ENCODE measurements at regions not wholly inside any gene's neighbourhood (a gene's known extent, or its start where the extent isn't known, plus 50 kb on each side); places are given as distances from the start of the nearest gene placed in this dataset.

GRCh38 chr10:78312197-78313047 is 278.8 kb downstream of the RPS24 start:
- no peaks in the 10 kb centered on the region for H3K4me1 Mint-ChIP-seq (ENCODE audit: low read depth, unreplicated experiment)
- no peaks in the 10 kb centered on the region for H3K9me3 Mint-ChIP-seq (ENCODE audit: low read depth, unreplicated experiment)
- intact Hi-C loops (cut with micrococcal nuclease; ENCODE audit: unreplicated experiment): no loop called here
- no peak overlapping the region for H3K4me3 Mint-ChIP-seq (ENCODE audit: low read depth, unreplicated experiment)
- no peaks in the 10 kb centered on the region for H3K36me3 Mint-ChIP-seq (ENCODE audit: insufficient read depth, unreplicated experiment)
- DNase-seq: no peak
- TF ChIP-seq CTCF (IDR thresholded peaks at IDR 0.05; ENCODE audit: unreplicated experiment): no peak
- BruUV-seq (replicated peaks): no TSS peak
- no peak overlapping the region for H3K27ac Mint-ChIP-seq (ENCODE audit: unreplicated experiment)
- H3K27me3 Mint-ChIP-seq (ENCODE audit: unreplicated experiment): peaks cover 88% of the 10 kb centered on the region
- CTCF ChIA-PET: interaction anchor here (1.6 kb wide), 1 partner anchor 23 kb away, joined by 3 read pairs; no protein-coding TSS in a partner anchor

- intact Hi-C loops (cut with micrococcal nuclease; ENCODE audit: unreplicated experiment): no loop called here
- peaks cover 92% of the 10 kb centered on the region for H3K27me3 Mint-ChIP-seq (ENCODE audit: unreplicated experiment)
- no peaks in the 10 kb centered on the region for H3K4me1 Mint-ChIP-seq (ENCODE audit: low read depth, unreplicated experiment)
- no peak overlapping the region for H3K27ac Mint-ChIP-seq (ENCODE audit: unreplicated experiment)
- H3K4me3 Mint-ChIP-seq (ENCODE audit: low read depth, unreplicated experiment): no peak overlapping the region
- no peak for TF ChIP-seq CTCF (IDR thresholded peaks at IDR 0.05; ENCODE audit: unreplicated experiment)
- no peak for DNase-seq
- no peaks in the 10 kb centered on the region for H3K9me3 Mint-ChIP-seq (ENCODE audit: low read depth, unreplicated experiment)
- no TSS peak for BruUV-seq (replicated peaks)
- CTCF ChIA-PET: interaction anchor here (1.6 kb wide), 1 partner anchor 22 kb away, joined by 3 read pairs; no protein-coding TSS in a partner anchor
- no peaks in the 10 kb centered on the region for H3K36me3 Mint-ChIP-seq (ENCODE audit: insufficient read depth, unreplicated experiment)
Observed at GRCh38 chr10:78313048-78313381, 279.4 kb downstream of the RPS24 start.

GRCh38 chr10:78313636-78314035 is 280.0 kb downstream of the RPS24 start:
- DNase-seq: no peak
- Mint-ChIP-seq H3K27ac (ENCODE audit: unreplicated experiment) (no peak overlapping the region), H3K4me1 (ENCODE audit: low read depth, unreplicated experiment) (no peaks in the 10 kb centered on the region), H3K9me3 (ENCODE audit: low read depth, unreplicated experiment) (no peaks in the 10 kb centered on the region), H3K27me3 (ENCODE audit: unreplicated experiment) (peaks cover 96% of the 10 kb centered on the region), H3K4me3 (ENCODE audit: low read depth, unreplicated experiment) (no peak overlapping the region), H3K36me3 (ENCODE audit: insufficient read depth, unreplicated experiment) (no peaks in the 10 kb centered on the region)
- no TSS peak for BruUV-seq (replicated peaks)
- intact Hi-C loops (cut with micrococcal nuclease; ENCODE audit: unreplicated experiment): no loop called here
- CTCF ChIA-PET: interaction anchor here (1.6 kb wide), 1 partner anchor 21 kb away, joined by 3 read pairs; no protein-coding TSS in a partner anchor
- no peak for TF ChIP-seq CTCF (IDR thresholded peaks at IDR 0.05; ENCODE audit: unreplicated experiment)

- no peaks in the 10 kb centered on the region for H3K36me3 Mint-ChIP-seq (ENCODE audit: insufficient read depth, unreplicated experiment)
- CTCF ChIA-PET: no interaction called here
Observed at GRCh38 chr10:78314651-78315050, 281.0 kb downstream of the RPS24 start.

More at GRCh38 chr10:78314651-78315050, 281.0 kb downstream of the RPS24 start:
- DNase-seq: no peak
- no peak for TF ChIP-seq CTCF (IDR thresholded peaks at IDR 0.05; ENCODE audit: unreplicated experiment)
- BruUV-seq (replicated peaks): no TSS peak
- H3K27me3 Mint-ChIP-seq (ENCODE audit: unreplicated experiment): peaks cover 96% of the 10 kb centered on the region
- H3K9me3 Mint-ChIP-seq (ENCODE audit: low read depth, unreplicated experiment): no peaks in the 10 kb centered on the region
- no peaks in the 10 kb centered on the region for H3K4me1 Mint-ChIP-seq (ENCODE audit: low read depth, unreplicated experiment)
- H3K27ac Mint-ChIP-seq (ENCODE audit: unreplicated experiment): no peak overlapping the region
- no peak overlapping the region for H3K4me3 Mint-ChIP-seq (ENCODE audit: low read depth, unreplicated experiment)
- intact Hi-C loops (cut with micrococcal nuclease; ENCODE audit: unreplicated experiment): no loop called here
